GM23338 (cell line): ENCODE measurements at regions not wholly inside any gene's neighbourhood (a gene's known extent, or its start where the extent isn't known, plus 50 kb on each side); places are given as distances from the start of the nearest gene placed in this dataset.

Experiments
- ATAC-seq: fragments of 200-7000 bp; cut with Tn5 transposase; 3 replicates; pipeline ENCODE4 v1.9.1; 2020
- DNase-seq: peaks from one replicate; pipeline ENCODE4 v3.0.0-alpha.2; 2015; ENCODE audit warnings: low spot score
- H2AFZ ChIP-seq: fragments of 200-600 bp; sonication (generic); 2 replicates; pipeline ENCODE4 v1.8.0; 2016; ENCODE audit warnings: antibody characterized with exemption, mild to moderate bottlenecking, moderate library complexity
- H3F3A ChIP-seq: fragments of 200-600 bp; sonication (generic); replicated peaks from 2 replicates; pipeline ENCODE4 v1.8.0; 2017; ENCODE audit warnings: antibody characterized with exemption, mixed run types, low read depth
- H3K27ac ChIP-seq: fragments of 200-600 bp; sonication (generic); 2 replicates; pipeline ENCODE4 v1.6.1; 2016; ENCODE audit warnings: low read depth
- H3K27me3 ChIP-seq: fragments of 200-600 bp; sonication (generic); 2 replicates; pipeline ENCODE4 v1.8.0; 2016; ENCODE audit warnings: mild to moderate bottlenecking, mixed run types, moderate library complexity; ENCODE audit not compliant: insufficient read depth
- H3K36me3 ChIP-seq: fragments of 200-600 bp; sonication (generic); 2 replicates; pipeline ENCODE4 v1.8.0; 2016; ENCODE audit warnings: mild to moderate bottlenecking; ENCODE audit not compliant: insufficient read depth
- H3K4me1 ChIP-seq: fragments of 200-600 bp; sonication (generic); 2 replicates; pipeline ENCODE4 v1.8.0; 2016; ENCODE audit warnings: mild to moderate bottlenecking, moderate library complexity; ENCODE audit not compliant: insufficient read depth
- H3K4me2 ChIP-seq: fragments of 200-600 bp; sonication (generic); 2 replicates; pipeline ENCODE4 v1.7.1; 2017; ENCODE audit warnings: mixed run types
- H3K4me3 ChIP-seq: fragments of 200-600 bp; sonication (generic); 2 replicates; pipeline ENCODE4 v1.6.1; 2016; ENCODE audit warnings: mixed run types
- H3K79me2 ChIP-seq: fragments of 200-600 bp; sonication (generic); replicated peaks from 2 replicates; pipeline ENCODE4 v1.8.0; 2017; ENCODE audit warnings: mild to moderate bottlenecking; ENCODE audit not compliant: insufficient read depth
- H3K9me2 ChIP-seq: fragments of 200-600 bp; sonication (generic); 2 replicates; pipeline ENCODE4 v1.8.0; 2017; ENCODE audit not compliant: insufficient read depth
- H4K20me1 ChIP-seq: fragments of 200-600 bp; sonication (generic); replicated peaks from 2 replicates; pipeline ENCODE4 v1.8.0; 2017; ENCODE audit warnings: mild to moderate bottlenecking; ENCODE audit not compliant: insufficient read depth
- H3K27ac Mint-ChIP-seq: 2 replicates; pipeline ENCODE4 v1.8.0; 2020; ENCODE audit warnings: inconsistent platforms, mild to moderate bottlenecking, moderate library complexity, mixed read lengths
- H3K27me3 Mint-ChIP-seq: 3 replicates; pipeline ENCODE4 v1.8.0; 2022; ENCODE audit warnings: low read depth, mild to moderate bottlenecking, moderate library complexity, mixed read lengths, inconsistent platforms; ENCODE audit not compliant: insufficient read depth, poor library complexity
- H3K36me3 Mint-ChIP-seq: 3 replicates; pipeline ENCODE4 v1.8.0; 2021; ENCODE audit warnings: low read depth, mild to moderate bottlenecking, inconsistent platforms, moderate library complexity, mixed read lengths
- H3K4me1 Mint-ChIP-seq: 3 replicates; pipeline ENCODE4 v1.8.0; 2020; ENCODE audit warnings: mild to moderate bottlenecking, inconsistent platforms, mixed read lengths
- H3K4me3 Mint-ChIP-seq: 3 replicates; pipeline ENCODE4 v1.8.0; 2021; ENCODE audit warnings: moderate library complexity, mild to moderate bottlenecking, inconsistent platforms, mixed read lengths
- H3K9me3 Mint-ChIP-seq: 3 replicates; pipeline ENCODE4 v1.8.0; 2020; ENCODE audit warnings: moderate library complexity, mild to moderate bottlenecking, inconsistent platforms, mixed read lengths
- CREB1 ChIP-seq: fragments of 250-450 bp; sonication (Bioruptor Pico); IDR thresholded peaks from 2 replicates; pipeline ENCODE4 v1.5.0; 2020; ENCODE audit warnings: low read depth, mild to moderate bottlenecking, moderate library complexity
- EZH2 ChIP-seq: fragments of 200-600 bp; sonication (generic); IDR thresholded peaks from one replicate; pipeline ENCODE4 v1.8.0; 2017; ENCODE audit warnings: antibody characterized with exemption, mild to moderate bottlenecking, low read depth; ENCODE audit not compliant: unreplicated experiment
- EZH2phosphoT487 ChIP-seq: fragments of 200-600 bp; sonication (generic); IDR thresholded peaks from one replicate; pipeline ENCODE4 v1.8.1; 2018; ENCODE audit warnings: antibody characterized with exemption; ENCODE audit not compliant: unreplicated experiment
- JUNB ChIP-seq: IDR thresholded peaks from one replicate; pipeline ENCODE4 v1.6.1; 2016; ENCODE audit warnings: antibody characterized with exemption; ENCODE audit not compliant: unreplicated experiment
- NANOG ChIP-seq: IDR thresholded peaks from 2 replicates; pipeline ENCODE4 v1.6.1; 2016; ENCODE audit warnings: antibody characterized with exemption, borderline replicate concordance
- POLR2AphosphoS5 ChIP-seq: IDR thresholded peaks from 2 replicates; pipeline ENCODE4 v1.6.1; 2016; ENCODE audit warnings: antibody characterized with exemption, low read depth
- STAT1 ChIP-seq: IDR thresholded peaks from one replicate; pipeline ENCODE4 v1.6.1; 2016; ENCODE audit warnings: antibody characterized with exemption; ENCODE audit not compliant: unreplicated experiment
- ZNF114 ChIP-seq: fragments of 250-450 bp; sonication (Bioruptor Pico); IDR thresholded peaks from 2 replicates; pipeline ENCODE4 v1.5.0; 2020; ENCODE audit warnings: mild to moderate bottlenecking, moderate library complexity
- ZNF331 ChIP-seq: fragments of 250-450 bp; sonication (Bioruptor Pico); IDR thresholded peaks from 2 replicates; pipeline ENCODE4 v1.5.0; 2020; ENCODE audit warnings: low read depth, mild to moderate bottlenecking, moderate library complexity
- TF ChIP-seq, protein P1 (sequence below): fragments of 250-450 bp; sonication (Bioruptor Pico); IDR thresholded peaks from 2 replicates; pipeline ENCODE4 v1.5.0; 2020; ENCODE audit warnings: mild to moderate bottlenecking, moderate library complexity
- TF ChIP-seq, protein P2 (sequence below), 2 experiments: fragments of 200-600 bp in 1 of 2; sonication (generic) in 1 of 2; conservative IDR thresholded peaks; 2 replicates each; pipeline versions ENCODE4 v1.5.1 to v1.6.1; 2016 to 2017; ENCODE audit warnings: antibody characterized with exemption in 2 of 2, low read depth in 2 of 2, mild to moderate bottlenecking in 2 of 2, moderate library complexity in 1 of 2
- TF ChIP-seq, protein P3 (sequence below): IDR thresholded peaks from 2 replicates; pipeline ENCODE4 v1.6.1; 2016; ENCODE audit warnings: antibody characterized with exemption
- TF ChIP-seq, protein P4 (sequence below): IDR thresholded peaks from one replicate; pipeline ENCODE4 v1.6.1; 2018; ENCODE audit warnings: antibody characterized with exemption; ENCODE audit not compliant: unreplicated experiment

DNA sequence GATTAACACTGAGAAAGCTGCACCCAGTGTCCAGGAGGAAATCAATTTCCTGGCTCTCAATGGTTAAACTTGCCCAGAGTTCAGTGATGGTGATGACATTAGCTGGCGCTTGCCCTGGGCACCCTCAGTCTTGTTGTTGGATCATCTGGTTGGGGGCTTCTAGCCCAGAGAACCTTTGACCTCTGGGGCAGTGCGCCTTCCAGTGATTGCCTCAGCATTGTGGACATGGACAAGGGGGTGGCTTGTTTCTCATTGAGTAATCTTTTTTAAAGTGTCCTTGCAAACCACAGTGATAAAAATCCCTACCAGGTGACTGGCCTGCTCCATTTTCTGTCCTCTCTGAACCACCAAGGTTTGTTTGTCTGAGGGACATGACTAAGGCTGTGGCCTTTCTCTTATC, 95.6 kb upstream of the USP9Y start:
- H3K4me3 Mint-ChIP-seq = no peak overlapping the region
- Histone ChIP-seq H4K20me1 (no peaks in the 10 kb centered on the region), H2AFZ (no peak overlapping the region), H3K27me3 (no peaks in the 10 kb centered on the region), H3K4me1 (peaks cover 2% of the 10 kb centered on the region; the same call in 1 of the 2 replicates), H3K9me2 (no peaks in the 10 kb centered on the region), H3K27ac (no peak overlapping the region), H3K36me3 (no peaks in the 10 kb centered on the region), H3K4me2 (no peak overlapping the region), H3K79me2 (no peaks in the 10 kb centered on the region), H3F3A (no peaks in the 10 kb centered on the region), H3K4me3 (no peak overlapping the region)
- no peak for TF ChIP-seq NANOG
- TF ChIP-seq, protein P1, sequence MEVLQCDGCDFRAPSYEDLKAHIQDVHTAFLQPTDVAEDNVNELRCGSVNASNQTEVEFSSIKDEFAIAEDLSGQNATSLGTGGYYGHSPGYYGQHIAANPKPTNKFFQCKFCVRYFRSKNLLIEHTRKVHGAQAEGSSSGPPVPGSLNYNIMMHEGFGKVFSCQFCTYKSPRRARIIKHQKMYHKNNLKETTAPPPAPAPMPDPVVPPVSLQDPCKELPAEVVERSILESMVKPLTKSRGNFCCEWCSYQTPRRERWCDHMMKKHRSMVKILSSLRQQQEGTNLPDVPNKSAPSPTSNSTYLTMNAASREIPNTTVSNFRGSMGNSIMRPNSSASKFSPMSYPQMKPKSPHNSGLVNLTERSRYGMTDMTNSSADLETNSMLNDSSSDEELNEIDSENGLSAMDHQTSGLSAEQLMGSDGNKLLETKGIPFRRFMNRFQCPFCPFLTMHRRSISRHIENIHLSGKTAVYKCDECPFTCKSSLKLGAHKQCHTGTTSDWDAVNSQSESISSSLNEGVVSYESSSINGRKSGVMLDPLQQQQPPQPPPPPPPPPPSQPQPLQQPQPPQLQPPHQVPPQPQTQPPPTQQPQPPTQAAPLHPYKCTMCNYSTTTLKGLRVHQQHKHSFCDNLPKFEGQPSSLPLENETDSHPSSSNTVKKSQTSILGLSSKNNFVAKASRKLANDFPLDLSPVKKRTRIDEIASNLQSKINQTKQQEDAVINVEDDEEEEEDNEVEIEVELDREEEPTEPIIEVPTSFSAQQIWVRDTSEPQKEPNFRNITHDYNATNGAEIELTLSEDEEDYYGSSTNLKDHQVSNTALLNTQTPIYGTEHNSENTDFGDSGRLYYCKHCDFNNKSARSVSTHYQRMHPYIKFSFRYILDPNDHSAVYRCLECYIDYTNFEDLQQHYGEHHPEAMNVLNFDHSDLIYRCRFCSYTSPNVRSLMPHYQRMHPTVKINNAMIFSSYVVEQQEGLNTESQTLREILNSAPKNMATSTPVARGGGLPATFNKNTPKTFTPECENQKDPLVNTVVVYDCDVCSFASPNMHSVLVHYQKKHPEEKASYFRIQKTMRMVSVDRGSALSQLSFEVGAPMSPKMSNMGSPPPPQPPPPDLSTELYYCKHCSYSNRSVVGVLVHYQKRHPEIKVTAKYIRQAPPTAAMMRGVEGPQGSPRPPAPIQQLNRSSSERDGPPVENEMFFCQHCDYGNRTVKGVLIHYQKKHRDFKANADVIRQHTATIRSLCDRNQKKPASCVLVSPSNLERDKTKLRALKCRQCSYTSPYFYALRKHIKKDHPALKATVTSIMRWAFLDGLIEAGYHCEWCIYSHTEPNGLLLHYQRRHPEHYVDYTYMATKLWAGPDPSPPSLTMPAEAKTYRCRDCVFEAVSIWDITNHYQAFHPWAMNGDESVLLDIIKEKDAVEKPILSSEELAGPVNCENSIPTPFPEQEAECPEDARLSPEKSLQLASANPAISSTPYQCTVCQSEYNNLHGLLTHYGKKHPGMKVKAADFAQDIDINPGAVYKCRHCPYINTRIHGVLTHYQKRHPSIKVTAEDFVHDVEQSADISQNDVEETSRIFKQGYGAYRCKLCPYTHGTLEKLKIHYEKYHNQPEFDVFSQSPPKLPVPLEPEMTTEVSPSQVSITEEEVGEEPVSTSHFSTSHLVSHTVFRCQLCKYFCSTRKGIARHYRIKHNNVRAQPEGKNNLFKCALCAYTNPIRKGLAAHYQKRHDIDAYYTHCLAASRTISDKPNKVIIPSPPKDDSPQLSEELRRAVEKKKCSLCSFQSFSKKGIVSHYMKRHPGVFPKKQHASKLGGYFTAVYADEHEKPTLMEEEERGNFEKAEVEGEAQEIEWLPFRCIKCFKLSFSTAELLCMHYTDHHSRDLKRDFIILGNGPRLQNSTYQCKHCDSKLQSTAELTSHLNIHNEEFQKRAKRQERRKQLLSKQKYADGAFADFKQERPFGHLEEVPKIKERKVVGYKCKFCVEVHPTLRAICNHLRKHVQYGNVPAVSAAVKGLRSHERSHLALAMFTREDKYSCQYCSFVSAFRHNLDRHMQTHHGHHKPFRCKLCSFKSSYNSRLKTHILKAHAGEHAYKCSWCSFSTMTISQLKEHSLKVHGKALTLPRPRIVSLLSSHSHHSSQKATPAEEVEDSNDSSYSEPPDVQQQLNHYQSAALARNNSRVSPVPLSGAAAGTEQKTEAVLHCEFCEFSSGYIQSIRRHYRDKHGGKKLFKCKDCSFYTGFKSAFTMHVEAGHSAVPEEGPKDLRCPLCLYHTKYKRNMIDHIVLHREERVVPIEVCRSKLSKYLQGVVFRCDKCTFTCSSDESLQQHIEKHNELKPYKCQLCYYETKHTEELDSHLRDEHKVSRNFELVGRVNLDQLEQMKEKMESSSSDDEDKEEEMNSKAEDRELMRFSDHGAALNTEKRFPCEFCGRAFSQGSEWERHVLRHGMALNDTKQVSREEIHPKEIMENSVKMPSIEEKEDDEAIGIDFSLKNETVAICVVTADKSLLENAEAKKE (CRISPR knock-in tag) = no peak
- no peak for TF ChIP-seq CREB1 (CRISPR knock-in tag)
- no peak for TF ChIP-seq STAT1
- no peak for TF ChIP-seq EZH2
- TF ChIP-seq, protein P2, sequence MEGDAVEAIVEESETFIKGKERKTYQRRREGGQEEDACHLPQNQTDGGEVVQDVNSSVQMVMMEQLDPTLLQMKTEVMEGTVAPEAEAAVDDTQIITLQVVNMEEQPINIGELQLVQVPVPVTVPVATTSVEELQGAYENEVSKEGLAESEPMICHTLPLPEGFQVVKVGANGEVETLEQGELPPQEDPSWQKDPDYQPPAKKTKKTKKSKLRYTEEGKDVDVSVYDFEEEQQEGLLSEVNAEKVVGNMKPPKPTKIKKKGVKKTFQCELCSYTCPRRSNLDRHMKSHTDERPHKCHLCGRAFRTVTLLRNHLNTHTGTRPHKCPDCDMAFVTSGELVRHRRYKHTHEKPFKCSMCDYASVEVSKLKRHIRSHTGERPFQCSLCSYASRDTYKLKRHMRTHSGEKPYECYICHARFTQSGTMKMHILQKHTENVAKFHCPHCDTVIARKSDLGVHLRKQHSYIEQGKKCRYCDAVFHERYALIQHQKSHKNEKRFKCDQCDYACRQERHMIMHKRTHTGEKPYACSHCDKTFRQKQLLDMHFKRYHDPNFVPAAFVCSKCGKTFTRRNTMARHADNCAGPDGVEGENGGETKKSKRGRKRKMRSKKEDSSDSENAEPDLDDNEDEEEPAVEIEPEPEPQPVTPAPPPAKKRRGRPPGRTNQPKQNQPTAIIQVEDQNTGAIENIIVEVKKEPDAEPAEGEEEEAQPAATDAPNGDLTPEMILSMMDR (conservative IDR thresholded peaks at IDR 0.05; ENCODE audit: low read depth in 2 of 2) = no peak
- TF ChIP-seq, protein P3, sequence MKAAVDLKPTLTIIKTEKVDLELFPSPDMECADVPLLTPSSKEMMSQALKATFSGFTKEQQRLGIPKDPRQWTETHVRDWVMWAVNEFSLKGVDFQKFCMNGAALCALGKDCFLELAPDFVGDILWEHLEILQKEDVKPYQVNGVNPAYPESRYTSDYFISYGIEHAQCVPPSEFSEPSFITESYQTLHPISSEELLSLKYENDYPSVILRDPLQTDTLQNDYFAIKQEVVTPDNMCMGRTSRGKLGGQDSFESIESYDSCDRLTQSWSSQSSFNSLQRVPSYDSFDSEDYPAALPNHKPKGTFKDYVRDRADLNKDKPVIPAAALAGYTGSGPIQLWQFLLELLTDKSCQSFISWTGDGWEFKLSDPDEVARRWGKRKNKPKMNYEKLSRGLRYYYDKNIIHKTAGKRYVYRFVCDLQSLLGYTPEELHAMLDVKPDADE = no peak
- TF ChIP-seq POLR2AphosphoS5 = no peak
- TF ChIP-seq, protein P4, sequence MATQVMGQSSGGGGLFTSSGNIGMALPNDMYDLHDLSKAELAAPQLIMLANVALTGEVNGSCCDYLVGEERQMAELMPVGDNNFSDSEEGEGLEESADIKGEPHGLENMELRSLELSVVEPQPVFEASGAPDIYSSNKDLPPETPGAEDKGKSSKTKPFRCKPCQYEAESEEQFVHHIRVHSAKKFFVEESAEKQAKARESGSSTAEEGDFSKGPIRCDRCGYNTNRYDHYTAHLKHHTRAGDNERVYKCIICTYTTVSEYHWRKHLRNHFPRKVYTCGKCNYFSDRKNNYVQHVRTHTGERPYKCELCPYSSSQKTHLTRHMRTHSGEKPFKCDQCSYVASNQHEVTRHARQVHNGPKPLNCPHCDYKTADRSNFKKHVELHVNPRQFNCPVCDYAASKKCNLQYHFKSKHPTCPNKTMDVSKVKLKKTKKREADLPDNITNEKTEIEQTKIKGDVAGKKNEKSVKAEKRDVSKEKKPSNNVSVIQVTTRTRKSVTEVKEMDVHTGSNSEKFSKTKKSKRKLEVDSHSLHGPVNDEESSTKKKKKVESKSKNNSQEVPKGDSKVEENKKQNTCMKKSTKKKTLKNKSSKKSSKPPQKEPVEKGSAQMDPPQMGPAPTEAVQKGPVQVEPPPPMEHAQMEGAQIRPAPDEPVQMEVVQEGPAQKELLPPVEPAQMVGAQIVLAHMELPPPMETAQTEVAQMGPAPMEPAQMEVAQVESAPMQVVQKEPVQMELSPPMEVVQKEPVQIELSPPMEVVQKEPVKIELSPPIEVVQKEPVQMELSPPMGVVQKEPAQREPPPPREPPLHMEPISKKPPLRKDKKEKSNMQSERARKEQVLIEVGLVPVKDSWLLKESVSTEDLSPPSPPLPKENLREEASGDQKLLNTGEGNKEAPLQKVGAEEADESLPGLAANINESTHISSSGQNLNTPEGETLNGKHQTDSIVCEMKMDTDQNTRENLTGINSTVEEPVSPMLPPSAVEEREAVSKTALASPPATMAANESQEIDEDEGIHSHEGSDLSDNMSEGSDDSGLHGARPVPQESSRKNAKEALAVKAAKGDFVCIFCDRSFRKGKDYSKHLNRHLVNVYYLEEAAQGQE = no peak
- TF ChIP-seq ZNF331 = no peak
- no peak for TF ChIP-seq ZNF114
- TF ChIP-seq JUNB = no peak
- no peak for TF ChIP-seq EZH2phosphoT487
- peaks cover 8% of the 10 kb centered on the region; the same call in 2 of the 3 replicates for H3K4me1 Mint-ChIP-seq
- H3K9me3 Mint-ChIP-seq = peaks cover 12% of the 10 kb centered on the region
- DNase-seq = no peak
- H3K36me3 Mint-ChIP-seq = no peaks in the 10 kb centered on the region
- no peak for ATAC-seq
- H3K27ac Mint-ChIP-seq = no peak overlapping the region
- peaks cover 2% of the 10 kb centered on the region for H3K27me3 Mint-ChIP-seq
